HepG2 (cell line): ENCODE measurements at regions not wholly inside any gene's neighbourhood (a gene's known extent, or its start where the extent isn't known, plus 50 kb on each side); places are given as distances from the start of the nearest gene placed in this dataset.

Source experiments
- CREB1 ChIP-seq, 2 experiments: fragments of 450-650 bp in 1 of 2; IDR thresholded peaks; 2 replicates each; pipeline ENCODE4 v1.6.1; 2016 to 2017; ENCODE audit warnings: control low read depth in 1 of 2, mild to moderate bottlenecking in 1 of 2, missing compliant biosample characterization in 1 of 2, missing genetic modification characterization in 1 of 2
- ETV5 ChIP-seq: IDR thresholded peaks from 2 replicates; pipeline ENCODE4 v1.6.1; 2018; ENCODE audit warnings: missing biosample characterization, missing genetic modification reagents, inconsistent platforms, borderline replicate concordance
- POLR2A ChIP-seq, 2 experiments: IDR thresholded peaks; 2 replicates each; pipeline ENCODE4 v1.6.1; 2011; ENCODE audit warnings: low read depth in 2 of 2, low read length in 2 of 2, mild to moderate bottlenecking in 1 of 2, moderate library complexity in 1 of 2; ENCODE audit not compliant: insufficient read depth in 1 of 2
- STAG1 ChIP-seq: sonication (generic); formaldehyde crosslinking; IDR thresholded peaks from 2 replicates; pipeline ENCODE4 v1.4.0; 2020; ENCODE audit warnings: missing genetic modification reagents
- ZBTB7B ChIP-seq: sonication (generic); formaldehyde crosslinking; IDR thresholded peaks from 2 replicates; pipeline ENCODE4 v1.4.0; 2020; ENCODE audit warnings: missing genetic modification reagents
- TF ChIP-seq, protein P1 (sequence below): sonication (generic); formaldehyde crosslinking; IDR thresholded peaks from 2 replicates; pipeline ENCODE4 v1.9.0; 2022; ENCODE audit warnings: missing genetic modification reagents, mild to moderate bottlenecking, borderline replicate concordance
- TF ChIP-seq, protein P2 (sequence below): sonication (generic); formaldehyde crosslinking; IDR thresholded peaks from 2 replicates; pipeline ENCODE4 v1.8.1; 2022; ENCODE audit warnings: mild to moderate bottlenecking, missing genetic modification reagents
- TF ChIP-seq, protein P3 (sequence below): sonication (generic); formaldehyde crosslinking; IDR thresholded peaks from 2 replicates; pipeline ENCODE4 v1.4.0; 2020; ENCODE audit warnings: low read depth, missing genetic modification reagents

DNA sequence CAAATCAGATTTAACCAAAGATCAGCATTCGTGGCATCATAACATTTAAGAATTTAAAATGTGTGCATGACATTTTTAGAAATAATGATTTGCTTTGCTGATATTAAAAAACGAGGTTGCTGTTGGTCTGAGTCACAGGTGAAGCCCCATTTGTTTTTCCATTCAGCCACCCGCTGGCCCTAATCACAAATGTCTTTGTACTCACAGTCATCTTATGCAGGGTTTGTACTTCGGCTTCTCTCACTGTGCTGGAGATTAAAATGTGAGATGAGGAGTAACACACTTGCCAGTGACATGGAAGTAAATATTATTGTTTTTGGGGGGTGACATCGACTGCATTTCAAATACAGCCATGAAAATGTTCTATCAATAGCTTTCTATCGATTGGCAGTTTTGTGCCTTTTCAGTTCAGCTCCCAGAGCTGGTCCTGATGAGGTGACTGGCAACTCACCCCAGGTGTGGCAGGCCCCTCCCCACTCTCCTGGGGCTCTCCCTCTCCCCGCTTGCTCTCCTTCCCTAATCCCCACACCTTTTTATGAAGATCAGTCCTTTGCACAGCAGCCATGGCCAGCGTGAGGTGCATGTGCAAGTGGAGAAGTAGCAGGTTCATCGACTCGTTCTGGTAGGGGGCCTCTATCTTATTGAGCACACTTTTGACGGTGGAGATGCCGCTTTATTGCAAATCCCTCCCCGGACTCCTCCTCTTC lies 58.8 kb upstream of the FUCA2 start:
- TF ChIP-seq ZBTB7B (CRISPR knock-in tag): no peak
- TF ChIP-seq STAG1 (CRISPR knock-in tag): no peak
- TF ChIP-seq ETV5: no peak
- no peak for TF ChIP-seq CREB1 (IDR thresholded peaks at IDR 0.05)
- no peak for TF ChIP-seq CREB1 (CRISPR knock-in tag; IDR thresholded peaks at IDR 0.05)
- TF ChIP-seq, protein P1, sequence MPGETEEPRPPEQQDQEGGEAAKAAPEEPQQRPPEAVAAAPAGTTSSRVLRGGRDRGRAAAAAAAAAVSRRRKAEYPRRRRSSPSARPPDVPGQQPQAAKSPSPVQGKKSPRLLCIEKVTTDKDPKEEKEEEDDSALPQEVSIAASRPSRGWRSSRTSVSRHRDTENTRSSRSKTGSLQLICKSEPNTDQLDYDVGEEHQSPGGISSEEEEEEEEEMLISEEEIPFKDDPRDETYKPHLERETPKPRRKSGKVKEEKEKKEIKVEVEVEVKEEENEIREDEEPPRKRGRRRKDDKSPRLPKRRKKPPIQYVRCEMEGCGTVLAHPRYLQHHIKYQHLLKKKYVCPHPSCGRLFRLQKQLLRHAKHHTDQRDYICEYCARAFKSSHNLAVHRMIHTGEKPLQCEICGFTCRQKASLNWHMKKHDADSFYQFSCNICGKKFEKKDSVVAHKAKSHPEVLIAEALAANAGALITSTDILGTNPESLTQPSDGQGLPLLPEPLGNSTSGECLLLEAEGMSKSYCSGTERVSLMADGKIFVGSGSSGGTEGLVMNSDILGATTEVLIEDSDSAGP (CRISPR knock-in tag): no peak
- TF ChIP-seq POLR2A (IDR thresholded peaks at IDR 0.05; ENCODE audit: insufficient read depth in 1 of 2, low read depth in 2 of 2, low read length in 2 of 2): no peak
- TF ChIP-seq, protein P2, sequence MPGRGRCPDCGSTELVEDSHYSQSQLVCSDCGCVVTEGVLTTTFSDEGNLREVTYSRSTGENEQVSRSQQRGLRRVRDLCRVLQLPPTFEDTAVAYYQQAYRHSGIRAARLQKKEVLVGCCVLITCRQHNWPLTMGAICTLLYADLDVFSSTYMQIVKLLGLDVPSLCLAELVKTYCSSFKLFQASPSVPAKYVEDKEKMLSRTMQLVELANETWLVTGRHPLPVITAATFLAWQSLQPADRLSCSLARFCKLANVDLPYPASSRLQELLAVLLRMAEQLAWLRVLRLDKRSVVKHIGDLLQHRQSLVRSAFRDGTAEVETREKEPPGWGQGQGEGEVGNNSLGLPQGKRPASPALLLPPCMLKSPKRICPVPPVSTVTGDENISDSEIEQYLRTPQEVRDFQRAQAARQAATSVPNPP (CRISPR knock-in tag): no peak
- TF ChIP-seq, protein P3, sequence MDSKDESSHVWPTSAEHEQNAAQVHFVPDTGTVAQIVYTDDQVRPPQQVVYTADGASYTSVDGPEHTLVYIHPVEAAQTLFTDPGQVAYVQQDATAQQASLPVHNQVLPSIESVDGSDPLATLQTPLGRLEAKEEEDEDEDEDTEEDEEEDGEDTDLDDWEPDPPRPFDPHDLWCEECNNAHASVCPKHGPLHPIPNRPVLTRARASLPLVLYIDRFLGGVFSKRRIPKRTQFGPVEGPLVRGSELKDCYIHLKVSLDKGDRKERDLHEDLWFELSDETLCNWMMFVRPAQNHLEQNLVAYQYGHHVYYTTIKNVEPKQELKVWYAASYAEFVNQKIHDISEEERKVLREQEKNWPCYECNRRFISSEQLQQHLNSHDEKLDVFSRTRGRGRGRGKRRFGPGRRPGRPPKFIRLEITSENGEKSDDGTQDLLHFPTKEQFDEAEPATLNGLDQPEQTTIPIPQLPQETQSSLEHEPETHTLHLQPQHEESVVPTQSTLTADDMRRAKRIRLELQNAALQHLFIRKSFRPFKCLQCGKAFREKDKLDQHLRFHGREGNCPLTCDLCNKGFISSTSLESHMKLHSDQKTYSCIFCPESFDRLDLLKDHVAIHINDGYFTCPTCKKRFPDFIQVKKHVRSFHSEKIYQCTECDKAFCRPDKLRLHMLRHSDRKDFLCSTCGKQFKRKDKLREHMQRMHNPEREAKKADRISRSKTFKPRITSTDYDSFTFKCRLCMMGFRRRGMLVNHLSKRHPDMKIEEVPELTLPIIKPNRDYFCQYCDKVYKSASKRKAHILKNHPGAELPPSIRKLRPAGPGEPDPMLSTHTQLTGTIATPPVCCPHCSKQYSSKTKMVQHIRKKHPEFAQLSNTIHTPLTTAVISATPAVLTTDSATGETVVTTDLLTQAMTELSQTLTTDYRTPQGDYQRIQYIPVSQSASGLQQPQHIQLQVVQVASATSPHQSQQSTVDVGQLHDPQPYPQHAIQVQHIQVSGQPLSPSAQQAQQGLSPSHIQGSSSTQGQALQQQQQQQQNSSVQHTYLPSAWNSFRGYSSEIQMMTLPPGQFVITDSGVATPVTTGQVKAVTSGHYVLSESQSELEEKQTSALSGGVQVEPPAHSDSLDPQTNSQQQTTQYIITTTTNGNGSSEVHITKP: no peak
